ENCODE measurements at regions not wholly inside any gene's neighbourhood (a gene's known extent, or its start where the extent isn't known, plus 50 kb on each side); places are given as distances from the start of the nearest gene placed in this dataset.

DNA sequence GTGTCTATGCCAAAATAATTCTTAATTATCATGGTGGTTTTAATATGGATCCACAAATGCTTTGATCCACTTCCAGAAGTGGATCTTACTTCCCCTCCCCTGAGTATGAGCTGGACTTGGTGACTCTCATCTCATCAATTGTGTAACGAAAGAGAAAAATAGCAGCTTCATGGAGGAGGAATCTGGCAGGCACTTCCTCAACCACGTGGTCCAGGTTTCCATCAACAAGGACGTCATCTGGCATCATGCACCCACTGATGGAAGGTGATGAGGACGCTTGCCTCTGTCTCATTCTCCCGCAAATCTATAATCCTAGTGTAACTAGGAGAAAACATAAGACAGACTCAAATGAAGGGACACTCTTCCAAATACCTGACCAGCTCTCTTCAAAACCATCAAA, 54.6 kb upstream of the S1PR3 start:
- ChIA-PET CTCF (no interaction called here), POLR2A (no interaction called here)
- H3K4me3 ChIP-seq (ENCODE audit: control extremely low read depth in 1 of 5, extremely low read depth in 1 of 5, insufficient read depth in 1 of 5, low read depth in 2 of 5, low read length in 4 of 5), result no peak overlapping the region
- H3K27me3 ChIP-seq (replicated peaks in 1 of 4; ENCODE audit: control extremely low read depth in 1 of 4, control insufficient read depth in 3 of 4, insufficient read depth in 4 of 4, low read length in 3 of 4), result peaks cover 0 to 7% (median 0%) of the 10 kb centered on the region in 4 experiments
- H4K20me1 ChIP-seq (ENCODE audit: control insufficient read depth, insufficient read depth, low read length, poor library complexity, severe bottlenecking), result no peaks in the 10 kb centered on the region
- H3K27me3 Mint-ChIP-seq, result peaks cover 32% of the 10 kb centered on the region
- H3K9ac ChIP-seq (ENCODE audit: low read length), result no peak overlapping the region
- H3K9me3 Mint-ChIP-seq (ENCODE audit: insufficient read depth), result no peaks in the 10 kb centered on the region
- ATAC-seq (ENCODE audit: low read depth) (no peak), DNase-seq (no peak)
- H3K27ac ChIP-seq (ENCODE audit: low read length in 2 of 2), result no peak overlapping the region
- H2AFZ ChIP-seq (ENCODE audit: insufficient read depth, low read depth, low read length, poor library complexity, severe bottlenecking), result no peak overlapping the region
- H3K79me2 ChIP-seq (ENCODE audit: control insufficient read depth, insufficient read depth, low read length), result no peaks in the 10 kb centered on the region
- no peak for TF ChIP-seq EZH2 (IDR thresholded peaks at IDR 0.05; ENCODE audit: borderline replicate concordance, insufficient read depth, low read depth, low read length, poor library complexity, severe bottlenecking)
- TF ChIP-seq, protein P1, sequence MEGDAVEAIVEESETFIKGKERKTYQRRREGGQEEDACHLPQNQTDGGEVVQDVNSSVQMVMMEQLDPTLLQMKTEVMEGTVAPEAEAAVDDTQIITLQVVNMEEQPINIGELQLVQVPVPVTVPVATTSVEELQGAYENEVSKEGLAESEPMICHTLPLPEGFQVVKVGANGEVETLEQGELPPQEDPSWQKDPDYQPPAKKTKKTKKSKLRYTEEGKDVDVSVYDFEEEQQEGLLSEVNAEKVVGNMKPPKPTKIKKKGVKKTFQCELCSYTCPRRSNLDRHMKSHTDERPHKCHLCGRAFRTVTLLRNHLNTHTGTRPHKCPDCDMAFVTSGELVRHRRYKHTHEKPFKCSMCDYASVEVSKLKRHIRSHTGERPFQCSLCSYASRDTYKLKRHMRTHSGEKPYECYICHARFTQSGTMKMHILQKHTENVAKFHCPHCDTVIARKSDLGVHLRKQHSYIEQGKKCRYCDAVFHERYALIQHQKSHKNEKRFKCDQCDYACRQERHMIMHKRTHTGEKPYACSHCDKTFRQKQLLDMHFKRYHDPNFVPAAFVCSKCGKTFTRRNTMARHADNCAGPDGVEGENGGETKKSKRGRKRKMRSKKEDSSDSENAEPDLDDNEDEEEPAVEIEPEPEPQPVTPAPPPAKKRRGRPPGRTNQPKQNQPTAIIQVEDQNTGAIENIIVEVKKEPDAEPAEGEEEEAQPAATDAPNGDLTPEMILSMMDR (IDR thresholded peaks at IDR 0.05), result no peak
- no peak overlapping the region for H3K4me3 Mint-ChIP-seq
- no peaks in the 10 kb centered on the region for H3K9me3 ChIP-seq (ENCODE audit: control extremely low read depth in 1 of 3, control insufficient read depth in 2 of 3, insufficient read depth in 1 of 3, low read length in 2 of 3)
- no peaks in the 10 kb centered on the region for H3K4me1 ChIP-seq (ENCODE audit: control insufficient read depth in 2 of 2, insufficient read depth in 2 of 2, low read length in 2 of 2)
- H3K36me3 ChIP-seq (replicated peaks in 1 of 2; ENCODE audit: control extremely low read depth in 1 of 2, control insufficient read depth in 1 of 2, extremely low read depth in 1 of 2, insufficient read depth in 2 of 2, low read length in 1 of 2), result no peaks in the 10 kb centered on the region
- no peaks in the 10 kb centered on the region for H3K4me1 Mint-ChIP-seq
- intact Hi-C loops (cut with micrococcal nuclease), result no loop called here
- H3K27ac Mint-ChIP-seq, result no peak overlapping the region
- no peak overlapping the region for H3K4me2 ChIP-seq (replicated peaks; ENCODE audit: low read depth, low read length, poor library complexity, severe bottlenecking)
- WGBS (ENCODE audit: insufficient coverage), result 72% methylated on average over 3 of the region's 5 CpGs

DNA sequence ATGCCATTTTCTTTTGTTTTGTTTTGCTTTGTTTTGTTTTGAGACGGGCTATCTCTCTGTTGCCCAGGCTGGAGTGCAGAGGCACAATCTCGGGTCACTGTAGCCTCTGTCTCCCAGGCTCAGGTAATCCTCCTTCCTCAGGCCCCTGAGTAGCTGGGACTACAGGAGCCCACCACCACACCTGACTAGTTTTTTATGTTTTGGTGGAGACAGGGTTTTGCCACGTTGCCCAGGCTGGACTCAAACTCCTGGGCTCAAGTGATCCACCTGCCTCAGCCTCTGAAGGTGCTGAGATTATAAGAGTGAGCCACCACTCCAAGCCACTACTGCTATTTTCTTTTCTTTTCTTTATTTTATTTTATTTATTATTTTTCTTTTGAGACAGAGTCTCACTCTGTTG, 54.0 kb upstream of the S1PR3 start:
- Histone ChIP-seq H4K20me1 (ENCODE audit: control insufficient read depth, insufficient read depth, low read length, poor library complexity, severe bottlenecking) (no peaks in the 10 kb centered on the region), H3K4me1 (ENCODE audit: control insufficient read depth in 2 of 2, insufficient read depth in 2 of 2, low read length in 2 of 2) (no peaks in the 10 kb centered on the region), H2AFZ (ENCODE audit: insufficient read depth, low read depth, low read length, poor library complexity, severe bottlenecking) (no peak overlapping the region), H3K27me3 (replicated peaks in 1 of 4; ENCODE audit: control extremely low read depth in 1 of 4, control insufficient read depth in 3 of 4, insufficient read depth in 4 of 4, low read length in 3 of 4) (peaks cover 0 to 7% (median 0%) of the 10 kb centered on the region in 4 experiments), H3K4me3 (ENCODE audit: control extremely low read depth in 1 of 5, extremely low read depth in 1 of 5, insufficient read depth in 1 of 5, low read depth in 2 of 5, low read length in 4 of 5) (no peak overlapping the region), H3K36me3 (replicated peaks in 1 of 2; ENCODE audit: control extremely low read depth in 1 of 2, control insufficient read depth in 1 of 2, extremely low read depth in 1 of 2, insufficient read depth in 2 of 2, low read length in 1 of 2) (no peaks in the 10 kb centered on the region), H3K9ac (ENCODE audit: low read length) (no peak overlapping the region), H3K27ac (ENCODE audit: low read length in 2 of 2) (no peak overlapping the region), H3K79me2 (ENCODE audit: control insufficient read depth, insufficient read depth, low read length) (no peaks in the 10 kb centered on the region), H3K4me2 (replicated peaks; ENCODE audit: low read depth, low read length, poor library complexity, severe bottlenecking) (no peak overlapping the region), H3K9me3 (ENCODE audit: control extremely low read depth in 1 of 3, control insufficient read depth in 2 of 3, insufficient read depth in 1 of 3, low read length in 2 of 3) (no peaks in the 10 kb centered on the region)
- H3K27ac Mint-ChIP-seq, result no peak overlapping the region
- DNase-seq, result no peak
- H3K4me1 Mint-ChIP-seq, result no peaks in the 10 kb centered on the region
- TF ChIP-seq, protein P1 (IDR thresholded peaks at IDR 0.05), result no peak
- no peak for TF ChIP-seq EZH2 (IDR thresholded peaks at IDR 0.05; ENCODE audit: borderline replicate concordance, insufficient read depth, low read depth, low read length, poor library complexity, severe bottlenecking)
- no peaks in the 10 kb centered on the region for H3K9me3 Mint-ChIP-seq (ENCODE audit: insufficient read depth)
- WGBS (ENCODE audit: insufficient coverage), result 0% methylated on average over 1 of the region's 3 CpGs
- H3K27me3 Mint-ChIP-seq, result peaks cover 27% of the 10 kb centered on the region
- ATAC-seq (ENCODE audit: low read depth), result no peak
- ChIA-PET CTCF (no interaction called here), POLR2A (no interaction called here)
- H3K4me3 Mint-ChIP-seq, result no peak overlapping the region
- intact Hi-C loops (cut with micrococcal nuclease), result no loop called here

All from B cell (primary cell).